NB4 (cell line): ENCODE measurements at regions not wholly inside any gene's neighbourhood (a gene's known extent, or its start where the extent isn't known, plus 50 kb on each side); places are given as distances from the start of the nearest gene placed in this dataset.
A peak's percentile ranks its signal among the peaks of the same experiment; 100 is the strongest.

Source experiments
- DNase-seq: peaks from one replicate; pipeline ENCODE4 v3.0.0; 2010; ENCODE audit warnings: low read depth
- H3K4me3 ChIP-seq: one replicate; pipeline ENCODE4 v1.5.1; 2011; ENCODE audit warnings: mild to moderate bottlenecking, low read depth, low read length, moderate library complexity
- MYC ChIP-seq: IDR thresholded peaks from 2 replicates; pipeline ENCODE4 v1.6.1; 2011; ENCODE audit warnings: low read depth, low read length
- POLR2A ChIP-seq: IDR thresholded peaks from 2 replicates; pipeline ENCODE4 v1.6.1; 2011; ENCODE audit warnings: mild to moderate bottlenecking; ENCODE audit not compliant: insufficient read length; ENCODE audit errors: extremely low read depth
- TF ChIP-seq, protein P1 (sequence below): IDR thresholded peaks from one replicate; pipeline ENCODE4 v1.5.1; 2012; ENCODE audit warnings: low read depth, low read length
- TF ChIP-seq, protein P2 (sequence below): IDR thresholded peaks from 2 replicates; pipeline ENCODE4 v1.6.1; 2011; ENCODE audit warnings: low read depth, low read length

DNA sequence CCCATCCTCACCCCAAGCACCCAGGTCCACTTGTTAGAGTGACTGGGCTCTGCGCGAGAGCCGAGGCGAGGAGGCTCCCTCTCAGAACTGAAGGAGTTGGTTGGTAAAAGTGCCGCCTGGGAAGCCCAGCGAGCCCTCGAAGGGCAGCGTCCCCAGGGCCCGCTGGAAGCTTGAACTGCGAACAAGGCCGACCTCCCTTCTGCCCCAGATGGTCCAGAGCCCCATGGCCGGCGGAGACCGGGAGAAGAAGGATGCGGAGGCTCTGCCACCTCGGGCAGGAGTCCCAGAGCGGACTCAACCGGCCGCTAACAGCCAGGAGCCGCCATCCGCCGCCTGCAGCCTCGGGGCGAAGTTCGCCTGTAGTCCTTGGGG lies 116.3 kb upstream of the TEX13C start:
- DNase-seq = no peak
- TF ChIP-seq, protein P1, sequence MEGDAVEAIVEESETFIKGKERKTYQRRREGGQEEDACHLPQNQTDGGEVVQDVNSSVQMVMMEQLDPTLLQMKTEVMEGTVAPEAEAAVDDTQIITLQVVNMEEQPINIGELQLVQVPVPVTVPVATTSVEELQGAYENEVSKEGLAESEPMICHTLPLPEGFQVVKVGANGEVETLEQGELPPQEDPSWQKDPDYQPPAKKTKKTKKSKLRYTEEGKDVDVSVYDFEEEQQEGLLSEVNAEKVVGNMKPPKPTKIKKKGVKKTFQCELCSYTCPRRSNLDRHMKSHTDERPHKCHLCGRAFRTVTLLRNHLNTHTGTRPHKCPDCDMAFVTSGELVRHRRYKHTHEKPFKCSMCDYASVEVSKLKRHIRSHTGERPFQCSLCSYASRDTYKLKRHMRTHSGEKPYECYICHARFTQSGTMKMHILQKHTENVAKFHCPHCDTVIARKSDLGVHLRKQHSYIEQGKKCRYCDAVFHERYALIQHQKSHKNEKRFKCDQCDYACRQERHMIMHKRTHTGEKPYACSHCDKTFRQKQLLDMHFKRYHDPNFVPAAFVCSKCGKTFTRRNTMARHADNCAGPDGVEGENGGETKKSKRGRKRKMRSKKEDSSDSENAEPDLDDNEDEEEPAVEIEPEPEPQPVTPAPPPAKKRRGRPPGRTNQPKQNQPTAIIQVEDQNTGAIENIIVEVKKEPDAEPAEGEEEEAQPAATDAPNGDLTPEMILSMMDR = no peak
- TF ChIP-seq MYC (no peak), POLR2A (no peak)
- TF ChIP-seq, protein P2, sequence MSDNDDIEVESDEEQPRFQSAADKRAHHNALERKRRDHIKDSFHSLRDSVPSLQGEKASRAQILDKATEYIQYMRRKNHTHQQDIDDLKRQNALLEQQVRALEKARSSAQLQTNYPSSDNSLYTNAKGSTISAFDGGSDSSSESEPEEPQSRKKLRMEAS = no peak
- no peak overlapping the region for H3K4me3 ChIP-seq

DNA sequence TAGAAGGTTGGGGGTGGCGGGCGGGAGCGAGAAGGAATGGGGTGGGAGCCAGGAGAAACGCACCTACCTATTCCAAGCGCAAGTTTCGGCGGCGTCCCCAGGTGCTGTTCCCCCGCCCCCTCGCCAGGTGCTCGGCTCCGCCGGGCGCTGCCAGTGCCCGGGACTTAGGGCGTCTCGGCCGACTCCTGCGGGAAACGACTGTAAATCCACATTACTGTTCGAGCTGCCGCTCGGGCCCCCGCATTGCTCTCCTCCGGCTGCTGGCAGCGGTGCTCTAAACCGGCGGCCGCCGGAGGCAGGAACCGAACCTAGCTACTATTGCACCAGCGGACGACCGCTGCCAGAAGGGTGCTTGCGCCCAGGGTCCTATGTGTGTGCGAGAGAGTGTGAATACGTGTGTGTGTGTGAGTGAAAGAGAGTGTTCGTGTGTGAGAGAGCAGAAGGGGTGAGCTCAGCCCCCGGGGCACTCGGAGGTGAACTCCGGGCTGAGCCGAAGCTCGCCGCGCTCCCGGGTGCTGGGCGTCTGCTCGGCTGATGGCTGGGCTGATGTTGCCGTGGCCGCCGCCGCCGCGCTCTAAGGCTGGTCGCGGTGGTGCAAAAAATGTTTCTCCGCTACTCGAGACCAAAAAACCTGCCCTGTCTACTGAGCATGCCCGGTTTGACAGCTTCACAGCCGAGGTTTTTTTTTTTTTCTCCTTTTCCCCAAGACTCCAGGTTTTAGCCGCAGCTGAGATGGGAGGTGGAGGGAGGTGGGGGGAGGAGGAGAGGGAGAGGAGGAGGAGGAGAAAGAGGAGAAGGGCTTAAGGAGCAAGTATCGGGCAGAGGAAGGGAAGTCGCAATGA lies 115.7 kb upstream of the TEX13C start:
- no peak overlapping the region for H3K4me3 ChIP-seq
- TF ChIP-seq, protein P2 = no peak
- no peak for TF ChIP-seq POLR2A
- TF ChIP-seq, protein P1 = no peak
- TF ChIP-seq MYC = no peak
- DNase-seq = no peak

DNA sequence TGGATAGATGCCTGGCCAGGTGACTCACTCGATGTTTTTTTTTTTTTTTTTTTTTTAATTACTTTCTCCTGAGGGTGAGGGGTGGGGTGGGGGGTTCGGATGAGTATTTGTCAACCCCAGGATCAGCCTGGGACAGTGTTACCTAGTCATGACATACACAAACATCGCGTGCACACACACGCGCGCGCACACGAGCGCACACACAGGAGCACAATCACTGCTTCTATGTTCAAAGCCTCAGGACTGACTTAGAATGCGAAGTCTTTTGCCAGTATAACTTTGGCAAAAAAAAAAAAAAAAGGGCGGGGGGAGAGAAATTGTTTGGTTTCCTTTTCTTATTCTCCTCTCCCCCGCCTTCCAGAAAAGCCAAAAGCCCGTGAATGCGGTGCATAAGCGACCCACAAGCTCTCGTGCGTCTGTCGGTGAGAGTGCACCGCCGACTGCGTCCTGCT lies 115.0 kb upstream of the TEX13C start:
- no peak for TF ChIP-seq POLR2A
- TF ChIP-seq, protein P1 = no peak
- no peak for TF ChIP-seq MYC
- TF ChIP-seq, protein P2 = no peak
- H3K4me3 ChIP-seq = no peak overlapping the region
- no peak for DNase-seq

DNA sequence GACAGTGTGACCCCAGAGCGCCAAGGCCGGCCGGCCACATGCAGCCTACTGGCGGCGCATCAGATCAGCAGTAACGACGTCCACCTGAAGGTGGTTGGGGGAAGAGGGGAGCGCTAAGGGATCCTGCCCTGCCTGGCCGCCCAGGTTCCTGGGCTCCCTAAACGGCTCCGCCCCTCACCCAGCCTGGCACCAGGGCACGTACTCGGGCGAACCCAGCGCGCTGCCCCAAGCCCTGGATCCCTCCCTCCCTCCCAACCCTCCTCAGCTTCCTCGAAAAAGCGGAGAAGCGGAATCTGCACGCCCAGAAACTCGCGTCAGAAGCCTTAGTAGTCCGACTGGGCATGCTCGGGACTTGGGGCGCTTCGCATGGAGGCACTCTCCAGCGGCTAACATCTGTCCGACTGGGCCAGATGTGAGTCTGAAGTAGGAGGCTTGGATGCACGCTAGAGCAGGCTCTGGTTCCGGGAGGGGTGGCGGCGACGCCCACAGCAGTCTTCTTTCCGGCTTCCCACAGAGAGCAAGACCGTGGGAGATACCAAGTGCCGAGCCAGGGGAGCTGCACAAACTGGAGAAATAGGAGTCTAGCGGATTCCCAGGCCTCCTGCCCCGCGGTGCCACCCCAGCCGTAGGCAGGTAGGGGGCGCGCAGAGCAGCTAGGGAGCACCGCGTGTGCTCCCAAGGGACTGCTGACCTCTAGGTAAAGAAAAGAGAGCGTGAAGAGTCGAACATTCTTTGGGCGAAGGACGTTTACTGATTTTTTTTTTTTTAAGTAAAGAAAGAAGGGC lies 114.3 kb upstream of the TEX13C start:
- H3K4me3 ChIP-seq = no peak overlapping the region
- DNase-seq = peak; percentile 14
- no peak for TF ChIP-seq MYC
- TF ChIP-seq, protein P2 = no peak
- TF ChIP-seq, protein P1 = no peak
- no peak for TF ChIP-seq POLR2A

DNA sequence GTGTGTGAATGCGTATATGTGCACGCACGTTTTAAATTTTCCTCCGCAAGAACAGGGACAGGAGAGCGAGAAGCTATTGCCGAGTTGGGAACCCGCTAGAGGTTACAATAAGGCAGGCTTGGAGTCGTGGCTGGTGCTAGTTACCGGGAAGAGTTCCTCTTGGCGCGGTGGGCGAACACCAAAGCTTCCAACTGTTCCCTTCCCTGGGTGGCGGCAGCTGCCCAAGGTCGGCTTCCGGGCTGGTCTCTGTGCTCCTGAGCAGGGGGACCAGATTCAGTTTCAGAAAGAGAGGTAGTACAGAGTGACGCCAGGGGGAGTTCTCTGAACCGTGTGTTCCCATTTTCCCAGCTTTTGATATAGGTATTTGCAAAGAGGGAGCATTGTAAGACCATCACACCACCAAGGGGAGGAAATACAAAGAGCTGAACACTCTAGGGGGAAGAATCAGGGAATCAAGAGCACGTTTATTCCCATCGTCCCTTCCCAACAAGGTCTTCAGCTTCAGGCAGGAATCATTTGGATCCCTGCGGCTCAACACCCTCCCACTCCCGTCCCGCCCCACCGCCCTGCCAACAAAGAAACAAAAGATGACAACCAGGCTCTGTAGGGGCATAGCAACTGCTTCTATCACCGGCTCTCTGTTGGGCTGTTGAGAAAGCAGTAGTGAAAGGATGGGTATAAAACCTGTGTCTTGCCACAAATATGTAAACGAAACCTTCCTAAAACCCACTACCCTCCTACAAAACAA lies 113.6 kb upstream of the TEX13C start:
- no peak for DNase-seq
- no peak overlapping the region for H3K4me3 ChIP-seq
- TF ChIP-seq POLR2A (no peak), MYC (no peak)
- TF ChIP-seq, protein P2 = no peak
- TF ChIP-seq, protein P1 = no peak
